MCF 10A (cell line): ENCODE measurements at regions not wholly inside any gene's neighbourhood (a gene's known extent, or its start where the extent isn't known, plus 50 kb on each side); places are given as distances from the start of the nearest gene placed in this dataset.

Source experiments
- BruUV-seq: library from RNA; stranded (reverse); fragments of 400-500 nt; replicated peaks from 2 replicates; lab custom pipeline; 2021; lab: Mats Ljungman, UMichigan
- CTCF ChIA-PET: fragments of 300-600 bp; sonication (Branson Sonifier 250); formaldehyde crosslinking; extraction: SDS; loops from one replicate; lab custom pipeline; 2021; ENCODE audit warnings: antibody characterized with exemption, inconsistent platforms; lab: Yijun Ruan, JAX
- POLR2A ChIA-PET: fragments of 300-600, 350-650 bp; sonication (Branson Sonifier 250); formaldehyde crosslinking; extraction: SDS; loops from one replicate; lab custom pipeline; 2020; ENCODE audit warnings: antibody characterized with exemption, inconsistent platforms; lab: Yijun Ruan, JAX
- DNase-seq: peaks from one replicate; pipeline ENCODE4 v3.0.0-alpha.2; 2018; ENCODE audit not compliant: unreplicated experiment
- H3K27ac Mint-ChIP-seq: one replicate; pipeline ENCODE4 v1.8.0; 2022; ENCODE audit warnings: mild to moderate bottlenecking, low read depth, mixed read lengths; ENCODE audit not compliant: unreplicated experiment
- H3K27me3 Mint-ChIP-seq: one replicate; pipeline ENCODE4 v1.8.0; 2022; ENCODE audit warnings: mixed read lengths; ENCODE audit not compliant: insufficient read depth, unreplicated experiment
- H3K36me3 Mint-ChIP-seq: one replicate; pipeline ENCODE4 v1.8.0; 2022; ENCODE audit warnings: mild to moderate bottlenecking, moderate library complexity, mixed read lengths; ENCODE audit not compliant: insufficient read depth, unreplicated experiment
- H3K4me1 Mint-ChIP-seq: one replicate; pipeline ENCODE4 v1.8.0; 2022; ENCODE audit warnings: mixed read lengths; ENCODE audit not compliant: insufficient read depth, unreplicated experiment
- H3K4me3 Mint-ChIP-seq: one replicate; pipeline ENCODE4 v1.8.0; 2022; ENCODE audit warnings: mild to moderate bottlenecking, moderate library complexity, mixed read lengths; ENCODE audit not compliant: unreplicated experiment
- H3K9me3 Mint-ChIP-seq: one replicate; pipeline ENCODE4 v1.8.0; 2022; ENCODE audit warnings: mixed read lengths; ENCODE audit not compliant: unreplicated experiment
- intact Hi-C: fragments of 100-400 bp; cut with micrococcal nuclease; formaldehyde crosslinking; loops from 2 replicates; pipeline ENCODE4 v1.14.1; 2022
- TF ChIP-seq, protein P1 (sequence below): fragments of 200-600 bp; IDR thresholded peaks from one replicate; pipeline ENCODE4 v1.8.0; 2022; ENCODE audit warnings: antibody characterized with exemption, mild to moderate bottlenecking; ENCODE audit not compliant: unreplicated experiment

DNA sequence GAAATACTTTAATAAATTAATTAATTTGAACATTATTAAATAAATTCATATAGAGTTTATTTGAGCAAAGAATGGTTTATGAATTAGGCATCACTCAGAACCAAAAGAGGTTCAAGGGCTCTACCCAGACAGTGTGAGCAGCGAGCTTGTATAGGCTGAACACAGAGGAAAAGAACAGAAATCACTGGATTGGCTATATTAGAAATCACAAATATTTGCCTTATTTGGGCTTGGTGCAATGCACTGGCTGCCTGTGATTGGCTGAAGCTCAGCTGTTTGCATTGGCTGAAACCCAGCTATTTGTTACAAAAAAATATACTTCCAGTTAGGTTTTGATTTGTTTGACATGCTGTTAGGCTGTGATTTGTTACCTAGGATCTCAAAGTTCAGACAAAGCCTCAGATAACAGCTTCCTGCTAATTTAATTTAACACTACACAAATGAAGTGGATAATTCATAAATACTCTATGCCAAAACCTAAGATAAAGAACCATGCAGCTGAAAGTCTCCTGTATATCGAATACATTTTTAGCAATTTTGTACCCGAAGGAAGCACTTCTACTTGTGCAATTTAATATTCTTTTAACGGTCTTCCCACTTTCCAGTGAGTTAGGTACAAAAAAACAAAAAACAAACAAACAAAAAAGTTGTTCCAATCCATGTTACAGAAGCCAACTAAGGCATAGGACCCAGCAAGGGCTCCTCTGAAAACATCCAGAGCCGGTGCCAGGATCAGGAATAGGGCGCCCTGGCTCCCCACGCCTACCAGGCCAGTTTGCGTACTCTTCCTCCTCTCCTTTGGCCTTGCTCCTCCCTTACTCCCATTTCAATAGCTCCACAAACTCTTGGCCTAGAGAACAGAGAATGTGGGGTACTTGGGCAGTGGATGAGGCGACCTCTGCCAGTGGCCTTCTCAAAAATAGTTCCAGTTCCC, 179.1 kb downstream of the DUSP10 start:
- BruUV-seq, result no TSS peak
- Mint-ChIP-seq H3K36me3 (no peaks in the 10 kb centered on the region), H3K27ac (no peak overlapping the region), H3K4me3 (no peak overlapping the region), H3K27me3 (no peaks in the 10 kb centered on the region), H3K9me3 (no peaks in the 10 kb centered on the region), H3K4me1 (no peaks in the 10 kb centered on the region)
- ChIA-PET CTCF (interaction anchor here (0.7 to 1.0 kb wide), 4 partner anchors 18 to 893 kb away, joined by 3 to 4 read pairs (median 3); no protein-coding TSS in a partner anchor), POLR2A (interaction anchor here (0.6 kb wide), 1 partner anchor 250 kb away, joined by 4 read pairs; no protein-coding TSS in a partner anchor)
- DNase-seq, result no peak
- TF ChIP-seq, protein P1, sequence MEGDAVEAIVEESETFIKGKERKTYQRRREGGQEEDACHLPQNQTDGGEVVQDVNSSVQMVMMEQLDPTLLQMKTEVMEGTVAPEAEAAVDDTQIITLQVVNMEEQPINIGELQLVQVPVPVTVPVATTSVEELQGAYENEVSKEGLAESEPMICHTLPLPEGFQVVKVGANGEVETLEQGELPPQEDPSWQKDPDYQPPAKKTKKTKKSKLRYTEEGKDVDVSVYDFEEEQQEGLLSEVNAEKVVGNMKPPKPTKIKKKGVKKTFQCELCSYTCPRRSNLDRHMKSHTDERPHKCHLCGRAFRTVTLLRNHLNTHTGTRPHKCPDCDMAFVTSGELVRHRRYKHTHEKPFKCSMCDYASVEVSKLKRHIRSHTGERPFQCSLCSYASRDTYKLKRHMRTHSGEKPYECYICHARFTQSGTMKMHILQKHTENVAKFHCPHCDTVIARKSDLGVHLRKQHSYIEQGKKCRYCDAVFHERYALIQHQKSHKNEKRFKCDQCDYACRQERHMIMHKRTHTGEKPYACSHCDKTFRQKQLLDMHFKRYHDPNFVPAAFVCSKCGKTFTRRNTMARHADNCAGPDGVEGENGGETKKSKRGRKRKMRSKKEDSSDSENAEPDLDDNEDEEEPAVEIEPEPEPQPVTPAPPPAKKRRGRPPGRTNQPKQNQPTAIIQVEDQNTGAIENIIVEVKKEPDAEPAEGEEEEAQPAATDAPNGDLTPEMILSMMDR, result no peak
- intact Hi-C loops, result no loop called here

DNA sequence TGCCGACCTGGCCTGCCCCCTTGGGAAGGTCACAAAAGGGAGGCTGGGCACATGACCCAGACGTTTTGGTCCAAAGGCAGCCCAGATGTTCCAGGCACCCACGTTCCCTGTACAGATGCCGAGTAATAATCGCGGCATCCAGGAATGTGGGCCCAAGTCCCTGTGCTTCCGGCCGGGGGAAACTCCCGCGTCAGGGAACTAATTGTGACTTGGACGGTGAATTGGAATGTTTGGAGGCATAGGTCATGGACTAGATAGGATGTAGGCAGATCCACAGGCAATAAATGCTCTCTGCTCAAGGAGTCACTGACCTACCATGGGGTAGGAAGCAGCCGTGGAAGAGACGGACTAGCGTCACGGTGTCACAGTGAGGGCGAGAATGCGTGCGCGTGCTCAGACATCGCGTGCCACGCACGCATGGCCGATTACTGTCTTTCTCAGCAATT, 178.4 kb downstream of the DUSP10 start:
- H3K4me1 Mint-ChIP-seq, result no peaks in the 10 kb centered on the region
- ChIA-PET POLR2A (no interaction called here), CTCF (interaction anchor here (0.9 kb wide), 1 partner anchor 892 kb away, joined by 3 read pairs; no protein-coding TSS in a partner anchor)
- intact Hi-C loops, result no loop called here
- no peaks in the 10 kb centered on the region for H3K36me3 Mint-ChIP-seq
- DNase-seq, result no peak
- no peaks in the 10 kb centered on the region for H3K9me3 Mint-ChIP-seq
- no peak overlapping the region for H3K4me3 Mint-ChIP-seq
- no TSS peak for BruUV-seq
- TF ChIP-seq, protein P1, result no peak
- H3K27me3 Mint-ChIP-seq, result no peaks in the 10 kb centered on the region
- H3K27ac Mint-ChIP-seq, result no peak overlapping the region

DNA sequence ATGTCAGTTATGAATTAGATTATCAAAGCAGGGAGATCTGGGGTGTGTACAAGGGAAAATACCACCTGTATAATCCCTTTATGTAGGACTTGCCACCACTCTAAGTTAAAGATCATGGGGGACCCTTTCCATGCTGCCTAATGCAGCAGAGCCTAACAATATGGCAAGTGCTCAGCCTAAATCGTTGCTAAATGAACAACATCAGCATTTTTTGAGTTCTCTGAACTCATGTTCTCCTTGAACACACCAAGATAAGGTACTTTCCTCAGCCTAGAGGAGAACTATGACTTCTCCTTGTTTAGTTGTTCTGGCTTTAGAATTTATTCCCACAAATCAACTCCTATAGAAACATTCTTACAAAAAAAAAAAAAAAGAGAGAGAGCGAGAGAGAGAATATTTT, 177.0 kb downstream of the DUSP10 start:
- H3K36me3 Mint-ChIP-seq, result no peaks in the 10 kb centered on the region
- BruUV-seq, result no TSS peak
- H3K4me3 Mint-ChIP-seq, result no peak overlapping the region
- DNase-seq, result no peak
- TF ChIP-seq, protein P1, result no peak
- H3K9me3 Mint-ChIP-seq, result no peaks in the 10 kb centered on the region
- H3K4me1 Mint-ChIP-seq, result no peaks in the 10 kb centered on the region
- ChIA-PET CTCF (interaction anchor here (0.5 to 0.9 kb wide), 3 partner anchors 9 to 431 kb away, joined by 3 to 4 read pairs (median 3); no protein-coding TSS in a partner anchor), POLR2A (no interaction called here)
- H3K27me3 Mint-ChIP-seq, result no peaks in the 10 kb centered on the region
- intact Hi-C loops, result no loop called here
- H3K27ac Mint-ChIP-seq, result no peak overlapping the region

DNA sequence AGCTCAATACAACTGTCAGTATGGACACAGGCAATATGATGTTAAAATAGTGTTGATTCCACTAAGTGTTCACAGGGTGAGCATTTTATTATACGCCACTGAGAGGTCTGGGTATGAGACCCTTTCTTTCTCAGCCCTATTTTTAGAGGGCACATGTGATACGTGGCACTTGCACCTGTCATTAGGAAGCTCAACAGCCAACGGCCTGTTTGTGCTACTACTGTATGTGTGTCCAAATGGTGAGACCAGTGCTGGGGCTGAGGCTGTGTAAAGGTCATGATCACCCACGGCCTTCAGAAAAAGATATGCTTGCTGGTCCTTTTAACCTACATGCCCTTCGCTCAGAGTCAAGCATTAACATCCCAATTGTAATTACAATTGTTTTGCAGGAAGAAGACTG, 176.2 kb downstream of the DUSP10 start:
- no peaks in the 10 kb centered on the region for H3K27me3 Mint-ChIP-seq
- H3K27ac Mint-ChIP-seq, result no peak overlapping the region
- no peaks in the 10 kb centered on the region for H3K4me1 Mint-ChIP-seq
- no peaks in the 10 kb centered on the region for H3K9me3 Mint-ChIP-seq
- POLR2A ChIA-PET, result interaction anchor here (0.7 to 1.4 kb wide), 3 partner anchors 12 to 141 kb away, joined by 3 read pairs; no protein-coding TSS in a partner anchor
- no TSS peak for BruUV-seq
- DNase-seq, result no peak
- H3K36me3 Mint-ChIP-seq, result no peaks in the 10 kb centered on the region
- TF ChIP-seq, protein P1, result no peak
- no peak overlapping the region for H3K4me3 Mint-ChIP-seq
- intact Hi-C loops, result no loop called here
- CTCF ChIA-PET, result interaction anchor here (0.5 to 1.0 kb wide), 4 partner anchors 22 to 431 kb away, joined by 3 to 4 read pairs (median 3); no protein-coding TSS in a partner anchor
